OCI-LY3 (cell line): ENCODE measurements at regions not wholly inside any gene's neighbourhood (a gene's known extent, or its start where the extent isn't known, plus 50 kb on each side); places are given as distances from the start of the nearest gene placed in this dataset.

Experiments
- CTCF ChIP-seq: fragments of 200-600, 300-600 bp; sonication (generic); IDR thresholded peaks from 2 replicates; pipeline ENCODE4 v1.5.1; 2014; ENCODE audit warnings: antibody characterized with exemption, low read length, low read depth
- EZH2phosphoT487 ChIP-seq: fragments of 200-600 bp; shearing (Covaris generic); IDR thresholded peaks from 2 replicates; pipeline ENCODE4 v1.6.1; 2018; ENCODE audit warnings: antibody characterized with exemption, mixed run types, low read depth

- no peak for TF ChIP-seq CTCF
- TF ChIP-seq EZH2phosphoT487 = no peak
Observed at GRCh38 chr11:28582506-28582905, 474.3 kb downstream of the METTL15 start.
